H9 (cell line): ENCODE measurements at regions not wholly inside any gene's neighbourhood (a gene's known extent, or its start where the extent isn't known, plus 50 kb on each side); places are given as distances from the start of the nearest gene placed in this dataset.

Source experiments
- DNase-seq: peaks from one replicate; pipeline ENCODE4 v3.0.0-alpha.2; 2017
- H2AFZ ChIP-seq: one replicate; pipeline ENCODE4 v1.6.1; 2013; ENCODE audit warnings: mild to moderate bottlenecking, low read length, control low read depth, moderate library complexity
- H2AK5ac ChIP-seq: 2 replicates; pipeline ENCODE4 v1.6.1; 2013; ENCODE audit warnings: low read length, control low read depth, mixed read lengths; ENCODE audit not compliant: insufficient read length
- H2BK120ac ChIP-seq: one replicate; pipeline ENCODE4 v1.6.1; 2013; ENCODE audit warnings: low read depth, mild to moderate bottlenecking, low read length, control low read depth, inconsistent platforms; ENCODE audit not compliant: poor library complexity, severe bottlenecking
- H2BK12ac ChIP-seq: 2 replicates; pipeline ENCODE4 v1.6.1; 2013; ENCODE audit warnings: low read length, control low read depth, mixed read lengths, low read depth; ENCODE audit not compliant: insufficient read length
- H2BK15ac ChIP-seq: 2 replicates; pipeline ENCODE4 v1.6.1; 2013; ENCODE audit warnings: low read depth, low read length, control low read depth
- H2BK20ac ChIP-seq: one replicate; pipeline ENCODE4 v1.6.1; 2013; ENCODE audit warnings: low read depth, mild to moderate bottlenecking, low read length, control low read depth, inconsistent platforms; ENCODE audit not compliant: poor library complexity, severe bottlenecking
- H2BK5ac ChIP-seq: 2 replicates; pipeline ENCODE4 v1.6.1; 2013; ENCODE audit warnings: low read length, control low read depth, mixed read lengths; ENCODE audit not compliant: insufficient read length
- H3K14ac ChIP-seq: 2 replicates; pipeline ENCODE4 v1.6.1; 2013; ENCODE audit warnings: low read length, control low read depth; ENCODE audit not compliant: insufficient read depth
- H3K18ac ChIP-seq: 2 replicates; pipeline ENCODE4 v1.6.1; 2013; ENCODE audit warnings: low read depth, mild to moderate bottlenecking, mixed read lengths, low read length, control low read depth; ENCODE audit not compliant: insufficient read length
- H3K23ac ChIP-seq: 2 replicates; pipeline ENCODE4 v1.6.1; 2013; ENCODE audit warnings: low read length, control low read depth, mixed read lengths, low read depth; ENCODE audit not compliant: insufficient read length
- H3K23me2 ChIP-seq: 2 replicates; pipeline ENCODE4 v1.6.1; 2013; ENCODE audit warnings: low read depth, mild to moderate bottlenecking, mixed read lengths, low read length, control low read depth; ENCODE audit not compliant: insufficient read length, poor library complexity, severe bottlenecking
- H3K27ac ChIP-seq: 2 replicates; pipeline ENCODE4 v1.5.1; 2013; ENCODE audit warnings: low read length, control low read depth, mixed read lengths, low read depth; ENCODE audit not compliant: insufficient read length
- H3K27me3 ChIP-seq: 2 replicates; pipeline ENCODE4 v1.6.1; 2013; ENCODE audit warnings: low read length, control low read depth, inconsistent platforms; ENCODE audit not compliant: insufficient read depth
- H3K4ac ChIP-seq: 2 replicates; pipeline ENCODE4 v1.6.1; 2013; ENCODE audit warnings: low read depth, mild to moderate bottlenecking, control low read depth, inconsistent platforms, low read length, moderate library complexity
- H3K4me1 ChIP-seq: 2 replicates; pipeline ENCODE4 v1.6.1; 2013; ENCODE audit warnings: low read length, control low read depth, inconsistent platforms; ENCODE audit not compliant: insufficient read depth
- H3K4me2 ChIP-seq: 2 replicates; pipeline ENCODE4 v1.6.1; 2013; ENCODE audit warnings: low read length, control low read depth, mixed read lengths; ENCODE audit not compliant: insufficient read length, insufficient read depth
- H3K56ac ChIP-seq: 2 replicates; pipeline ENCODE4 v1.6.1; 2013; ENCODE audit warnings: low read depth, mild to moderate bottlenecking, mixed read lengths, low read length, control low read depth; ENCODE audit not compliant: insufficient read length
- H3K79me1 ChIP-seq: 2 replicates; pipeline ENCODE4 v1.6.1; 2013; ENCODE audit warnings: low read depth, mild to moderate bottlenecking, moderate library complexity, low read length, control low read depth, inconsistent platforms; ENCODE audit not compliant: insufficient read depth, poor library complexity, severe bottlenecking
- H3K79me2 ChIP-seq: 2 replicates; pipeline ENCODE4 v1.6.1; 2013; ENCODE audit warnings: low read length, control low read depth, inconsistent platforms; ENCODE audit not compliant: insufficient read depth
- H3K9ac ChIP-seq: 2 replicates; pipeline ENCODE4 v1.6.1; 2013; ENCODE audit warnings: low read length, control low read depth, mixed read lengths; ENCODE audit not compliant: insufficient read length; ENCODE audit errors: extremely low read depth
- H3K9me3 ChIP-seq: one replicate; pipeline ENCODE4 v1.6.1; 2013; ENCODE audit warnings: low read depth, low read length, inconsistent platforms; ENCODE audit not compliant: control insufficient read depth
- H3T11ph ChIP-seq: one replicate; pipeline ENCODE4 v1.6.1; 2013; ENCODE audit warnings: mild to moderate bottlenecking, low read length, control low read depth, inconsistent platforms
- H4K20me1 ChIP-seq: one replicate; pipeline ENCODE4 v1.6.1; 2013; ENCODE audit not compliant: control insufficient read depth, insufficient read length, insufficient read depth
- H4K5ac ChIP-seq: 2 replicates; pipeline ENCODE4 v1.6.1; 2013; ENCODE audit warnings: low read depth, mild to moderate bottlenecking, mixed read lengths, low read length, control low read depth; ENCODE audit not compliant: insufficient read length
- H4K8ac ChIP-seq: replicated peaks from 2 replicates; pipeline ENCODE4 v1.6.1; 2013; ENCODE audit warnings: low read length, control low read depth, mixed read lengths, low read depth; ENCODE audit not compliant: insufficient read length
- H4K91ac ChIP-seq: 2 replicates; pipeline ENCODE4 v1.6.1; 2013; ENCODE audit warnings: low read depth, mild to moderate bottlenecking, moderate library complexity, mixed read lengths, low read length, control low read depth; ENCODE audit not compliant: insufficient read length
- H3K27ac Mint-ChIP-seq, 3 experiments: 2 replicates in 2 of 3; 3 replicates in 1 of 3; pipeline ENCODE4 v1.8.0; 2020 to 2021; ENCODE audit warnings: mixed read lengths in 3 of 3, mild to moderate bottlenecking in 1 of 3, moderate library complexity in 1 of 3
- H3K27me3 Mint-ChIP-seq: 2 replicates; pipeline ENCODE4 v1.8.0; 2021; ENCODE audit warnings: low read depth, mild to moderate bottlenecking, moderate library complexity, mixed read lengths
- H3K36me3 Mint-ChIP-seq, 3 experiments: 2 replicates in 2 of 3; 3 replicates in 1 of 3; pipeline ENCODE4 v1.8.0; 2020 to 2021; ENCODE audit warnings: low read depth in 3 of 3, mixed read lengths in 3 of 3; ENCODE audit not compliant: insufficient read depth in 1 of 3
- H3K4me1 Mint-ChIP-seq, 2 experiments: 2 replicates each; pipeline ENCODE4 v1.8.0; 2020; ENCODE audit warnings: mixed read lengths in 2 of 2
- H3K4me3 Mint-ChIP-seq, 2 experiments: 2 replicates in 1 of 2; 3 replicates in 1 of 2; pipeline ENCODE4 v1.8.0; 2020 to 2021; ENCODE audit warnings: mild to moderate bottlenecking in 2 of 2, mixed read lengths in 2 of 2, moderate library complexity in 1 of 2
- H3K9me3 Mint-ChIP-seq, 2 experiments: 2 replicates in 1 of 2; 3 replicates in 1 of 2; pipeline ENCODE4 v1.8.0; 2020; ENCODE audit warnings: mild to moderate bottlenecking in 2 of 2, mixed read lengths in 2 of 2, moderate library complexity in 1 of 2
- CTCF ChIP-seq: fragments of 200-600 bp; sonication (generic); conservative IDR thresholded peaks from 3 replicates; pipeline ENCODE4 v1.8.0; 2021; ENCODE audit warnings: antibody characterized with exemption, mild to moderate bottlenecking
- WGBS: extraction: QIAGEN DNeasy Blood & Tissue Kit; methylation state at CpG from one replicate; pipeline ENCODE4 v1.1.7; 2013; ENCODE audit warnings: missing lambda C conversion rate, low lambda C conversion rate, mixed read lengths; ENCODE audit not compliant: insufficient read length; ENCODE audit errors: extremely low coverage; 5-methylcytosine and 5-hydroxymethylcytosine counted together

- Histone ChIP-seq H2BK120ac (no peak overlapping the region), H3K4me1 (no peaks in the 10 kb centered on the region), H3K4ac (no peak overlapping the region), H4K5ac (no peak overlapping the region), H3K23me2 (no peaks in the 10 kb centered on the region), H3K14ac (no peak overlapping the region), H2AK5ac (no peak overlapping the region), H3K79me1 (no peaks in the 10 kb centered on the region), H2BK20ac (no peak overlapping the region), H2BK5ac (no peak overlapping the region), H3K56ac (no peak overlapping the region), H4K20me1 (no peaks in the 10 kb centered on the region), H3K9ac (no peak overlapping the region), H3K79me2 (no peaks in the 10 kb centered on the region), H3K23ac (no peak overlapping the region), H3T11ph (no peak overlapping the region), H3K27ac (no peak overlapping the region), H4K91ac (no peak overlapping the region), H3K4me2 (no peak overlapping the region), H3K18ac (no peak overlapping the region), H2AFZ (no peak overlapping the region), H3K27me3 (no peaks in the 10 kb centered on the region), H2BK12ac (no peak overlapping the region), H4K8ac (no peak overlapping the region), H2BK15ac (no peak overlapping the region), H3K9me3 (no peaks in the 10 kb centered on the region)
- Mint-ChIP-seq H3K36me3 (0 out of 7 replicates have a peak, but pooled peaks cover 0 to 4% (median 0%) of the 10 kb centered on the region in 3 experiments), H3K4me3 (no peak overlapping the region), H3K4me1 (no peaks in the 10 kb centered on the region), H3K27ac (no peak overlapping the region), H3K27me3 (no peaks in the 10 kb centered on the region), H3K9me3 (peaks cover 0 to 2% of the 10 kb centered on the region in 2 experiments; a peak in 2 of 5 replicates)
- DNase-seq, result no peak
- no CpG with 5 or more reads among the region's 1 CpG for WGBS
- TF ChIP-seq CTCF, result no peak
These were observed 704.5 kb upstream of the B3GALT2 start for GRCh38 chr1:193890935-193891334.
